Vagina (tissue), 2 donors: ENCODE measurements at regions not wholly inside any gene's neighbourhood (a gene's known extent, or its start where the extent isn't known, plus 50 kb on each side); places are given as distances from the start of the nearest gene placed in this dataset.

Experiments used
- DNase-seq, 2 donors: peaks; one replicate each; pipeline ENCODE4 v3.0.0-alpha.2; 2017; ENCODE audit errors: extremely low spot score in 2 of 2
- H3K27ac ChIP-seq: fragments of 200-600 bp; sonication (generic); one replicate; pipeline ENCODE4 v1.5.1; 2019
- H3K27me3 ChIP-seq: fragments of 200-600 bp; sonication (generic); one replicate; pipeline ENCODE4 v1.5.1; 2019
- H3K36me3 ChIP-seq, 2 donors: fragments of 200-600 bp; sonication (generic); one replicate each; pipeline ENCODE4 v1.5.1; 2017 to 2019
- H3K4me1 ChIP-seq: fragments of 200-600 bp; sonication (generic); one replicate; pipeline ENCODE4 v1.5.1; 2019
- H3K4me3 ChIP-seq, 2 donors: fragments of 200-600 bp; sonication (generic); 1 replicate in 1 of 2; 2 replicates in 1 of 2; pipeline ENCODE4 v1.5.1; 2016 to 2019
- H3K9me3 ChIP-seq: fragments of 200-600 bp; sonication (generic); one replicate; pipeline ENCODE4 v1.5.1; 2019
- CTCF ChIP-seq, 3 experiments: fragments of 450-650 bp in 2 of 3; fragments of 200-600 bp in 1 of 3; sonication (generic) in 1 of 3; IDR thresholded peaks; one replicate each; pipeline ENCODE4 v1.5.1; 2017 to 2019; ENCODE audit warnings: antibody characterized with exemption in 3 of 3, mild to moderate bottlenecking in 2 of 3, moderate library complexity in 2 of 3
- POLR2A ChIP-seq, 2 donors: fragments of 450-650 bp; IDR thresholded peaks; one replicate each; pipeline ENCODE4 v1.6.1; 2017; ENCODE audit warnings: antibody characterized with exemption in 2 of 2, mild to moderate bottlenecking in 2 of 2, moderate library complexity in 2 of 2
- POLR2AphosphoS5 ChIP-seq, 2 donors: sonication (generic); formaldehyde crosslinking; IDR thresholded peaks; one replicate each; pipeline ENCODE4 v1.9.0; 2017; ENCODE audit warnings: antibody characterized with exemption in 2 of 2, mild to moderate bottlenecking in 2 of 2, low read depth in 1 of 2; ENCODE audit not compliant: insufficient read depth in 1 of 2
- intact Hi-C: fragments of 100-400 bp; cut with DNase I; formaldehyde crosslinking; loops from one replicate; pipeline ENCODE4 v1.15.1; 2023

- TF ChIP-seq CTCF (IDR thresholded peaks at IDR 0.05) (no peak), POLR2AphosphoS5 (IDR thresholded peaks at IDR 0.05; ENCODE audit: insufficient read depth in 1 of 2, low read depth in 1 of 2) (no peak), POLR2A (IDR thresholded peaks at IDR 0.05) (no peak)
- no peak overlapping the region for H3K4me3 ChIP-seq
- H3K27me3 ChIP-seq: no peaks in the 10 kb centered on the region
- H3K36me3 ChIP-seq: no peaks in the 10 kb centered on the region
- H3K27ac ChIP-seq: no peak overlapping the region
- intact Hi-C loops: no loop called here
- peak in 1 of 2 donors; percentile 22 for DNase-seq
- H3K4me1 ChIP-seq: peaks cover 5% of the 10 kb centered on the region
- H3K9me3 ChIP-seq: no peaks in the 10 kb centered on the region
Measured at GRCh38 chr2:60313470-60314172, 239.8 kb downstream of the BCL11A start.

DNA sequence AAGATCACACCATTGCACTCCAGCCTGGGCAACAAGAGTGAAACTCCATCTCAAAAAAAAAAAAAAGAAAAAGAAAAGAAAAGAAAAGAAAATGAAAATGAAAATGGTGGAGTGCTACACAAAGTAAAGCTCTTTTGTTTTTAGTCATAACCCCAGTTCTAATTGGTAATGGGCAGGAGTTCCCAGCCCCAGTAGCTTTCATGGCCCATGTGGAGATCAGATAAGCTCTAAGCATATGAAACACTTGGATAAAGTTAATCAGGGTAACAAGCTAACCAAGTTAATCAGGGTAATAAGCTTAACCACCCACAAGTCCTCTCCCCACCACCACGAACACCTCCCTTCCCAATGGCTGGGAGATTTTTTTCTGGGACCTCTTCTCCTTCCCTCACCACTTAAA is 240.8 kb downstream of the BCL11A start:
- H3K27ac ChIP-seq: no peak overlapping the region
- H3K27me3 ChIP-seq: no peaks in the 10 kb centered on the region
- H3K36me3 ChIP-seq: no peaks in the 10 kb centered on the region
- H3K4me3 ChIP-seq: no peak overlapping the region
- no peaks in the 10 kb centered on the region for H3K9me3 ChIP-seq
- DNase-seq: no peak
- intact Hi-C loops: no loop called here
- no peak for TF ChIP-seq CTCF (IDR thresholded peaks at IDR 0.05)
- no peak for TF ChIP-seq POLR2AphosphoS5 (IDR thresholded peaks at IDR 0.05; ENCODE audit: insufficient read depth in 1 of 2, low read depth in 1 of 2)
- TF ChIP-seq POLR2A (IDR thresholded peaks at IDR 0.05): no peak
- peaks cover 5% of the 10 kb centered on the region for H3K4me1 ChIP-seq

GRCh38 chr2:60311524-60311923 is 241.9 kb downstream of the BCL11A start:
- Histone ChIP-seq H3K27ac (no peak overlapping the region), H3K36me3 (no peaks in the 10 kb centered on the region), H3K4me3 (no peak overlapping the region), H3K4me1 (peaks cover 5% of the 10 kb centered on the region), H3K9me3 (no peaks in the 10 kb centered on the region), H3K27me3 (no peaks in the 10 kb centered on the region)
- TF ChIP-seq POLR2A (IDR thresholded peaks at IDR 0.05) (no peak), CTCF (IDR thresholded peaks at IDR 0.05) (no peak), POLR2AphosphoS5 (IDR thresholded peaks at IDR 0.05; ENCODE audit: insufficient read depth in 1 of 2, low read depth in 1 of 2) (no peak)
- intact Hi-C loops: no loop called here
- DNase-seq: no peak

DNA sequence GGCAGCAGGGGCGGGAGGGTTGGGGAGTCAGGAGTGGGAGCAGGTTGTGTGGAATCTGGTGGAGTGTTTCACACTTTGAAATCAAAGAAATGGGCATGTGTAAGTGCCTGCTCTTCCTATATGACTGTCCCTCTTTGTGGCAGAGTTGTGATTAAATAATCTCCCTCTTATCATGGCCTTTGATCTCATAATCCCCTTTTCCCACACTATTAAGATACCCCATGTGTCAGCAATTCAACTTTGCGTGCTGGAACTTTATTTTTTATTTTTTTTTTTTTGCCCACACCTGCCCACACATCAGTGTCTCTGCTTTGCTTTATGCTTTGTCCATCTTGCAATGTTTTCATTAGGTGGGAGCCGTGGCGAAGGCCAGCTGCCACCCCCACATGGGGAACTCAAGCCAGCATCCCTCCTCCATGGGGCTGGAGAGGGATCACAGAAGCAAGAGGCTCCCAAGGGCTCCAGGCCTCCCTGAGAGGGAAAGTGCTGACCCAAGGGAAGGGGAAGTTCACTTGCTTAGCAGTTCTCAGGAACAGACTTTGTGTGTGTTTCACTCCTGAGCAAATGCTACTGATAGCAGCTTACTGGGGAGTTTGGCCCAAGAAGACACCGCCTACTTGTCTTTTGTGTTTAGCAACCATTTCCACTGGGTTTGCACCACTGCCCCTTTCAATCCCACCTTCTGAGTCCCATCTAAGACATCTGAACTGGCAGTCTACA is 243.4 kb downstream of the BCL11A start:
- Histone ChIP-seq H3K4me3 (no peak overlapping the region), H3K27ac (no peak overlapping the region), H3K4me1 (peaks cover 5% of the 10 kb centered on the region), H3K36me3 (no peaks in the 10 kb centered on the region), H3K27me3 (no peaks in the 10 kb centered on the region), H3K9me3 (no peaks in the 10 kb centered on the region)
- peak in 1 of 2 donors; percentile 71 for DNase-seq
- intact Hi-C loops: no loop called here
- TF ChIP-seq POLR2AphosphoS5 (IDR thresholded peaks at IDR 0.05; ENCODE audit: insufficient read depth in 1 of 2, low read depth in 1 of 2): no peak

GRCh38 chr2:60309336-60309735 is 244.1 kb downstream of the BCL11A start:
- TF ChIP-seq CTCF (IDR thresholded peaks at IDR 0.05) (no peak), POLR2A (IDR thresholded peaks at IDR 0.05) (no peak), POLR2AphosphoS5 (IDR thresholded peaks at IDR 0.05; ENCODE audit: insufficient read depth in 1 of 2, low read depth in 1 of 2) (no peak)
- intact Hi-C loops: no loop called here
- DNase-seq: no peak

More at GRCh38 chr2:60309336-60309735, 244.1 kb downstream of the BCL11A start:
- peaks cover 5% of the 10 kb centered on the region for H3K4me1 ChIP-seq
- H3K36me3 ChIP-seq: no peaks in the 10 kb centered on the region
- H3K27ac ChIP-seq: no peak overlapping the region
- H3K9me3 ChIP-seq: no peaks in the 10 kb centered on the region
- no peak overlapping the region for H3K4me3 ChIP-seq
- no peaks in the 10 kb centered on the region for H3K27me3 ChIP-seq
